IMR-90 (cell line): ENCODE measurements at regions not wholly inside any gene's neighbourhood (a gene's known extent, or its start where the extent isn't known, plus 50 kb on each side); places are given as distances from the start of the nearest gene placed in this dataset.

ENCODE experiments used
- ATAC-seq: fragments of 200-7000 bp; cut with Tn5 transposase; 2 replicates; pipeline ENCODE4 v1.9.1; 2020; ENCODE audit warnings: low read depth, mild to moderate bottlenecking, moderate library complexity
- BruUV-seq: library from RNA; stranded (reverse); fragments of 400-500 nt; replicated peaks from 2 replicates; lab custom pipeline; 2021; lab: Mats Ljungman, UMichigan
- CTCF ChIA-PET: fragments of 300-600 bp; formaldehyde crosslinking; extraction: SDS; loops from one replicate; lab custom pipeline; 2021; ENCODE audit warnings: antibody characterized with exemption; lab: Yijun Ruan, JAX
- POLR2A ChIA-PET: fragments of 300-600 bp; sonication (Branson Sonifier 250); formaldehyde crosslinking; loops from one replicate; lab custom pipeline; 2022; ENCODE audit warnings: antibody characterized with exemption; ENCODE audit not compliant: unreplicated experiment; lab: Charles Lee
- DNase-seq: peaks from one replicate; pipeline ENCODE4 v3.0.0; 2013
- H2AFZ ChIP-seq: replicated peaks from 2 replicates; pipeline ENCODE3; 2013; ENCODE audit warnings: low read length, mild to moderate bottlenecking; ENCODE audit not compliant: poor library complexity
- H2AK5ac ChIP-seq: 2 replicates; pipeline ENCODE4 v1.6.1; 2013; ENCODE audit warnings: low read depth, low read length, inconsistent platforms
- H2AK9ac ChIP-seq: replicated peaks from 2 replicates; pipeline ENCODE3; 2013; ENCODE audit warnings: mild to moderate bottlenecking, low read depth, low read length, moderate library complexity; ENCODE audit not compliant: poor library complexity
- H2BK120ac ChIP-seq: 2 replicates; pipeline ENCODE4 v1.6.1; 2013; ENCODE audit warnings: low read depth, low read length, inconsistent platforms
- H2BK15ac ChIP-seq: 3 replicates; pipeline ENCODE4 v1.6.1; 2013; ENCODE audit warnings: low read depth, low read length, inconsistent platforms
- H2BK20ac ChIP-seq: 2 replicates; pipeline ENCODE4 v1.6.1; 2013; ENCODE audit warnings: low read depth, mild to moderate bottlenecking, inconsistent platforms, low read length, moderate library complexity
- H2BK5ac ChIP-seq: 2 replicates; pipeline ENCODE4 v1.6.1; 2013; ENCODE audit warnings: mild to moderate bottlenecking, low read depth, low read length, inconsistent platforms; ENCODE audit not compliant: poor library complexity, severe bottlenecking
- H3K14ac ChIP-seq: replicated peaks from 2 replicates; pipeline ENCODE4 v1.6.1; 2013; ENCODE audit warnings: low read depth, low read length, inconsistent platforms
- H3K18ac ChIP-seq: 2 replicates; pipeline ENCODE4 v1.6.1; 2013; ENCODE audit warnings: low read depth, low read length, control low read depth
- H3K23ac ChIP-seq: 2 replicates; pipeline ENCODE4 v1.6.1; 2013; ENCODE audit warnings: low read depth, low read length, inconsistent platforms
- H3K27ac ChIP-seq: 2 replicates; pipeline ENCODE4 v1.5.1; 2013; ENCODE audit warnings: mild to moderate bottlenecking, control low read depth, low read length; ENCODE audit not compliant: insufficient read depth
- H3K27me3 ChIP-seq: 2 replicates; pipeline ENCODE4 v1.6.1; 2013; ENCODE audit warnings: low read length; ENCODE audit not compliant: control insufficient read depth, insufficient read depth
- H3K36me3 ChIP-seq: 2 replicates; pipeline ENCODE4 v1.6.1; 2013; ENCODE audit warnings: low read length, mixed read lengths; ENCODE audit not compliant: control insufficient read depth, insufficient read depth
- H3K4ac ChIP-seq: 2 replicates; pipeline ENCODE4 v1.6.1; 2013; ENCODE audit warnings: low read depth, low read length, inconsistent platforms
- H3K4me1 ChIP-seq: 2 replicates; pipeline ENCODE4 v1.6.1; 2013; ENCODE audit warnings: low read length, mixed read lengths; ENCODE audit not compliant: control insufficient read depth, insufficient read depth
- H3K4me2 ChIP-seq: 2 replicates; pipeline ENCODE4 v1.6.1; 2013; ENCODE audit warnings: low read depth, mild to moderate bottlenecking, control low read depth, low read length, moderate library complexity
- H3K4me3 ChIP-seq: 2 replicates; pipeline ENCODE4 v1.5.1; 2013; ENCODE audit warnings: low read depth, mild to moderate bottlenecking, control low read depth, low read length, moderate library complexity; ENCODE audit not compliant: insufficient read depth
- H3K56ac ChIP-seq: 2 replicates; pipeline ENCODE4 v1.6.1; 2013; ENCODE audit warnings: low read length, inconsistent platforms; ENCODE audit not compliant: insufficient read depth; ENCODE audit errors: extremely low read depth
- H3K79me1 ChIP-seq, 2 experiments: 2 replicates each; pipeline ENCODE4 v1.6.1; 2013; ENCODE audit warnings: low read length in 2 of 2, inconsistent platforms in 1 of 2, low read depth in 1 of 2
- H3K9ac ChIP-seq: 2 replicates; pipeline ENCODE4 v1.6.1; 2013; ENCODE audit warnings: low read depth, low read length, control low read depth
- H3K9me1 ChIP-seq: 2 replicates; pipeline ENCODE4 v1.6.1; 2013; ENCODE audit warnings: low read length, inconsistent platforms; ENCODE audit not compliant: insufficient read depth
- H3K9me3 ChIP-seq: 2 replicates; pipeline ENCODE4 v1.6.1; 2013; ENCODE audit warnings: low read length; ENCODE audit not compliant: control insufficient read depth, insufficient read depth
- H4K20me1 ChIP-seq: 2 replicates; pipeline ENCODE4 v1.6.1; 2013; ENCODE audit warnings: low read length, inconsistent platforms; ENCODE audit not compliant: insufficient read depth
- H4K5ac ChIP-seq: 2 replicates; pipeline ENCODE4 v1.6.1; 2013; ENCODE audit warnings: mild to moderate bottlenecking, low read depth, low read length, control low read depth
- H4K8ac ChIP-seq, 2 experiments: 2 replicates each; pipeline ENCODE4 v1.6.1; 2013; ENCODE audit warnings: low read depth in 2 of 2, low read length in 2 of 2, control low read depth in 1 of 2, inconsistent platforms in 1 of 2
- H4K91ac ChIP-seq: 2 replicates; pipeline ENCODE4 v1.6.1; 2013; ENCODE audit warnings: low read depth, low read length, inconsistent platforms; ENCODE audit not compliant: insufficient read depth
- MAFK ChIP-seq: IDR thresholded peaks from 2 replicates; pipeline ENCODE4 v1.6.1; 2012; ENCODE audit warnings: low read depth, low read length, improper control_type of control experiment
- MXI1 ChIP-seq: IDR thresholded peaks from 2 replicates; pipeline ENCODE4 v1.6.1; 2012; ENCODE audit warnings: low read depth, mild to moderate bottlenecking, low read length, moderate library complexity, borderline replicate concordance
- WGBS, 2 experiments: methylation state at CpG; one replicate each; pipeline versions ENCODE4 v1.1.5 to v1.1.7; 2013; ENCODE audit warnings: missing lambda C conversion rate in 2 of 2; ENCODE audit not compliant: insufficient read length in 1 of 2; ENCODE audit errors: extremely low coverage in 2 of 2; 5-methylcytosine and 5-hydroxymethylcytosine counted together
- dilution Hi-C: fragments of 300-500 bp; cut with HindIII; formaldehyde crosslinking; loops from one replicate; pipeline ENCODE4 v1.14.3; 2018; ENCODE audit warnings: low sequenced_read_pairs; ENCODE audit not compliant: unreplicated experiment
- in situ Hi-C: fragments of 300-500 bp; cut with MboI; formaldehyde crosslinking; loops from 3 replicates; pipeline ENCODE4 v1.14.3; 2019; ENCODE audit warnings: low sequenced_read_pairs, inconsistent platforms, mixed read lengths
- intact Hi-C: fragments of 100-400 bp; cut with micrococcal nuclease; formaldehyde crosslinking; loops from 2 replicates; pipeline ENCODE4 v1.10.0; 2022

GRCh38 chr6:92352130-92352529 lies 1067.2 kb downstream of the EPHA7 start:
- no TSS peak for BruUV-seq
- no peak overlapping the region for H4K91ac ChIP-seq
- H3K9ac ChIP-seq = no peak overlapping the region
- dilution Hi-C loops = no loop called here
- TF ChIP-seq MXI1 (no peak), MAFK (peak; percentile 67)
- no peak overlapping the region for H3K27ac ChIP-seq
- no peak overlapping the region for H2BK120ac ChIP-seq
- POLR2A ChIA-PET = no interaction called here
- H4K20me1 ChIP-seq = no peaks in the 10 kb centered on the region
- no peaks in the 10 kb centered on the region for H3K79me1 ChIP-seq
- no peak overlapping the region for H3K14ac ChIP-seq
- no peak overlapping the region for H4K5ac ChIP-seq
- WGBS, 2 experiments = no CpG with 5 or more reads among the region's 2 CpGs
- no peak overlapping the region for H3K4me2 ChIP-seq
- H3K18ac ChIP-seq = no peak overlapping the region
- H3K56ac ChIP-seq = no peak overlapping the region
- no peak overlapping the region for H2BK20ac ChIP-seq
- H2BK15ac ChIP-seq = no peak overlapping the region
- in situ Hi-C loops = no loop called here
- no peak overlapping the region for H3K4me3 ChIP-seq
- H3K23ac ChIP-seq = no peak overlapping the region
- H3K4me1 ChIP-seq = no peaks in the 10 kb centered on the region
- CTCF ChIA-PET = no interaction called here
- H2BK5ac ChIP-seq = no peak overlapping the region
- no peak overlapping the region for H2AK5ac ChIP-seq
- no peaks in the 10 kb centered on the region for H3K9me3 ChIP-seq
- H3K9me1 ChIP-seq = no peaks in the 10 kb centered on the region
- intact Hi-C loops = no loop called here
- no peak overlapping the region for H4K8ac ChIP-seq
- H3K4ac ChIP-seq = no peak overlapping the region
- H3K36me3 ChIP-seq = no peaks in the 10 kb centered on the region
- H2AK9ac ChIP-seq = no peak overlapping the region
- DNase-seq = no peak
- no peaks in the 10 kb centered on the region for H3K27me3 ChIP-seq
- ATAC-seq = no peak
- H2AFZ ChIP-seq = no peak overlapping the region
